ENCODE measurements at regions not wholly inside any gene's neighbourhood (a gene's known extent, or its start where the extent isn't known, plus 50 kb on each side); places are given as distances from the start of the nearest gene placed in this dataset.

- TF ChIP-seq, protein P1, sequence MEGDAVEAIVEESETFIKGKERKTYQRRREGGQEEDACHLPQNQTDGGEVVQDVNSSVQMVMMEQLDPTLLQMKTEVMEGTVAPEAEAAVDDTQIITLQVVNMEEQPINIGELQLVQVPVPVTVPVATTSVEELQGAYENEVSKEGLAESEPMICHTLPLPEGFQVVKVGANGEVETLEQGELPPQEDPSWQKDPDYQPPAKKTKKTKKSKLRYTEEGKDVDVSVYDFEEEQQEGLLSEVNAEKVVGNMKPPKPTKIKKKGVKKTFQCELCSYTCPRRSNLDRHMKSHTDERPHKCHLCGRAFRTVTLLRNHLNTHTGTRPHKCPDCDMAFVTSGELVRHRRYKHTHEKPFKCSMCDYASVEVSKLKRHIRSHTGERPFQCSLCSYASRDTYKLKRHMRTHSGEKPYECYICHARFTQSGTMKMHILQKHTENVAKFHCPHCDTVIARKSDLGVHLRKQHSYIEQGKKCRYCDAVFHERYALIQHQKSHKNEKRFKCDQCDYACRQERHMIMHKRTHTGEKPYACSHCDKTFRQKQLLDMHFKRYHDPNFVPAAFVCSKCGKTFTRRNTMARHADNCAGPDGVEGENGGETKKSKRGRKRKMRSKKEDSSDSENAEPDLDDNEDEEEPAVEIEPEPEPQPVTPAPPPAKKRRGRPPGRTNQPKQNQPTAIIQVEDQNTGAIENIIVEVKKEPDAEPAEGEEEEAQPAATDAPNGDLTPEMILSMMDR (IDR thresholded peaks at IDR 0.05; ENCODE audit: insufficient read depth, low read length, poor library complexity, severe bottlenecking): no peak
- TF ChIP-seq EZH2phosphoT487 (conservative IDR thresholded peaks at IDR 0.05; ENCODE audit: low read length): no peak
Measured at GRCh38 chr14:71629250-71629649, 303.0 kb upstream of the RGS6 start.

All from SU-DHL-6 (cell line).